HL-60 (cell line): ENCODE measurements at regions not wholly inside any gene's neighbourhood (a gene's known extent, or its start where the extent isn't known, plus 50 kb on each side); places are given as distances from the start of the nearest gene placed in this dataset.

Experiments
- CTCF ChIP-seq: IDR thresholded peaks from one replicate; pipeline ENCODE4 v1.5.1; 2011; ENCODE audit warnings: low read length, control low read depth, inconsistent platforms; ENCODE audit not compliant: insufficient read depth
- GABPA ChIP-seq: IDR thresholded peaks from 2 replicates; pipeline ENCODE4 v1.6.1; 2012; ENCODE audit warnings: low read depth
- POLR2AphosphoS5 ChIP-seq: IDR thresholded peaks from 2 replicates; pipeline ENCODE4 v1.6.1; 2012; ENCODE audit warnings: low read depth
- SPI1 ChIP-seq: IDR thresholded peaks from 2 replicates; pipeline ENCODE4 v1.6.1; 2012; ENCODE audit warnings: low read depth, mild to moderate bottlenecking, borderline replicate concordance
- TF ChIP-seq, protein P1 (sequence below): IDR thresholded peaks from 2 replicates; pipeline ENCODE4 v1.6.1; 2012; ENCODE audit warnings: low read depth; ENCODE audit not compliant: insufficient replicate concordance

DNA sequence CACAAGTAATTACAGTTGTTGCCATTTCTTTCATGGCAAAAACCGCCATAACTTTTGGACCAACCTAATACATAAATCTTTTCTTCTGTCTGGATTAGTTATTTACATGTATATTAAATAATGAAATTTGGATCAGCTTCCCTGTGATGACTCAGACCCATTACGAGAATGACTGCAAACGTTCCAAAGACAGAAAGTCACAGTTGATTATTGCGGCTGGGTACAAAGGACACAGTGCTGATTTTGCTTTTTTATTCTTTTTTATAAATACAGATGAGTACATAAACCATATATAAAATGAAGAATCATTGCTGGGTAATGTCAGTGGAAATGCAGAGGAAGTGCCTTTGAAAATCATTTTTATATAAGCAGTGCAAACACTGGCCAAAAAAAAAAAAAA lies 126.2 kb downstream of the TWIST2 start:
- TF ChIP-seq CTCF = no peak
- TF ChIP-seq, protein P1, sequence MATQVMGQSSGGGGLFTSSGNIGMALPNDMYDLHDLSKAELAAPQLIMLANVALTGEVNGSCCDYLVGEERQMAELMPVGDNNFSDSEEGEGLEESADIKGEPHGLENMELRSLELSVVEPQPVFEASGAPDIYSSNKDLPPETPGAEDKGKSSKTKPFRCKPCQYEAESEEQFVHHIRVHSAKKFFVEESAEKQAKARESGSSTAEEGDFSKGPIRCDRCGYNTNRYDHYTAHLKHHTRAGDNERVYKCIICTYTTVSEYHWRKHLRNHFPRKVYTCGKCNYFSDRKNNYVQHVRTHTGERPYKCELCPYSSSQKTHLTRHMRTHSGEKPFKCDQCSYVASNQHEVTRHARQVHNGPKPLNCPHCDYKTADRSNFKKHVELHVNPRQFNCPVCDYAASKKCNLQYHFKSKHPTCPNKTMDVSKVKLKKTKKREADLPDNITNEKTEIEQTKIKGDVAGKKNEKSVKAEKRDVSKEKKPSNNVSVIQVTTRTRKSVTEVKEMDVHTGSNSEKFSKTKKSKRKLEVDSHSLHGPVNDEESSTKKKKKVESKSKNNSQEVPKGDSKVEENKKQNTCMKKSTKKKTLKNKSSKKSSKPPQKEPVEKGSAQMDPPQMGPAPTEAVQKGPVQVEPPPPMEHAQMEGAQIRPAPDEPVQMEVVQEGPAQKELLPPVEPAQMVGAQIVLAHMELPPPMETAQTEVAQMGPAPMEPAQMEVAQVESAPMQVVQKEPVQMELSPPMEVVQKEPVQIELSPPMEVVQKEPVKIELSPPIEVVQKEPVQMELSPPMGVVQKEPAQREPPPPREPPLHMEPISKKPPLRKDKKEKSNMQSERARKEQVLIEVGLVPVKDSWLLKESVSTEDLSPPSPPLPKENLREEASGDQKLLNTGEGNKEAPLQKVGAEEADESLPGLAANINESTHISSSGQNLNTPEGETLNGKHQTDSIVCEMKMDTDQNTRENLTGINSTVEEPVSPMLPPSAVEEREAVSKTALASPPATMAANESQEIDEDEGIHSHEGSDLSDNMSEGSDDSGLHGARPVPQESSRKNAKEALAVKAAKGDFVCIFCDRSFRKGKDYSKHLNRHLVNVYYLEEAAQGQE = no peak
- TF ChIP-seq POLR2AphosphoS5 = no peak
- no peak for TF ChIP-seq GABPA
- TF ChIP-seq SPI1 = no peak
